GM19324 (cell line): ENCODE measurements at regions not wholly inside any gene's neighbourhood (a gene's known extent, or its start where the extent isn't known, plus 50 kb on each side); places are given as distances from the start of the nearest gene placed in this dataset.

Source experiments
- ATAC-seq: cut with Tn5 transposase; IDR thresholded peaks from one replicate; pipeline ENCODE4 v1.9.1; 2021; ENCODE audit warnings: mild to moderate bottlenecking, moderate library complexity; ENCODE audit not compliant: unreplicated experiment, low FRiP score

DNA sequence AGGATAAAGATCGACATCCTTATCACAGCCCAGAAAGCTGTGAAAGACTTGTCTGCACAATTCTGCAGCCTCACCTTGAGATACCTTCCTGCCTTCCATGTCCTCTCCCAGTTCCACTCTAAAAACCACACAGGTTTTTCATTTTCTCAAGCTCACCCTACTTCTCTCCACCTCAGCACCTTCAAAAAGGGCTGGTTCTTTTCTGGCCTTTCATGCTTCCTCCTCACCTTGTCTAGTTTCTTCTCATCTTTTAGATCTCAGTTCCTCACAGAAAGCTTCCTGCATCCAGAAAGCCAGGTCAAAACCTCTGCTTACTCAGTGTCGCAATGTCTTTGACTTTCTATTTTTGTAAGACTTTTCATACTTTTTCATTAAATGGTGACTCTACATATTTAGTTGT lies 140.2 kb upstream of the STT3B start:
- no peak for ATAC-seq

DNA sequence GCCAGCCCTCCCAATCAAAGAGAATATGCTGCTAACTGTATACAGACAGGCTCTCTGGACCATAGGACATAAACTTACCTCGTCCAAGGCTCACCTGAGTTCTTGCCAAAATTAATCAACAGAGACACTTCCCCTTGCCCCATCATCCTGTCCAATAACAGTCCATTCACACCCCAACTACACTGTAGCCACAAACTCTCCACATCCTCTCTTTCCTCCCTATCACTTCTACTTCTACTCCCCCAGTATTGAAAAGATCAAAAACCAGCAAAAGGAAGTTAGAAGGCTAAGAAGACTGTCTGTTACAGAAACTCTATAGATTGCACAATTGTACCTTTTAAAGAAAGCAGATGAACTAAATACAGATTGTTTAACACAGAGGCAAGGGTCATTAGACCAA lies 133.5 kb upstream of the STT3B start:
- ATAC-seq, result no peak

DNA sequence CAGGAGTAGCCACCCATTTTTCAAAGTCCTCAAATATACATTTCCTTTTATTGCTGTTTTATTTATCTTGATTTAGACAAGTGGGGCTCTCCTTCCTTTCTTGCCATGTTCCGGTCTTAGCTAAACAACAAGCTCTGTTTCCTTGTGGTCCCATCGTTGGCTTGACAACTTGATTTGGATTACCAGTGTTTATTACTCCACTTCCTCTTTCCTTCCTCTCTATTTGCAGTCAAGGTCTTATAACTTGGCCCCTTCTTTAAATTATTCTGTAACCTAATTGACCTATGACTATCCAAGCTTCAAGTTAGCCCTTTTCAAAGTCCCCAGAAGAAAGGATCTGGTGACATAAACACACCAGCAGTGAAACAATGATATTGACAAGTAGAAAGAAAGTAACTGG lies 130.6 kb upstream of the STT3B start:
- ATAC-seq, result no peak

- ATAC-seq, result no peak
These were observed 129.5 kb upstream of the STT3B start for GRCh38 chr3:31403197-31403596.

- no peak for ATAC-seq
These were observed 127.9 kb upstream of the STT3B start for GRCh38 chr3:31404871-31405270.

DNA sequence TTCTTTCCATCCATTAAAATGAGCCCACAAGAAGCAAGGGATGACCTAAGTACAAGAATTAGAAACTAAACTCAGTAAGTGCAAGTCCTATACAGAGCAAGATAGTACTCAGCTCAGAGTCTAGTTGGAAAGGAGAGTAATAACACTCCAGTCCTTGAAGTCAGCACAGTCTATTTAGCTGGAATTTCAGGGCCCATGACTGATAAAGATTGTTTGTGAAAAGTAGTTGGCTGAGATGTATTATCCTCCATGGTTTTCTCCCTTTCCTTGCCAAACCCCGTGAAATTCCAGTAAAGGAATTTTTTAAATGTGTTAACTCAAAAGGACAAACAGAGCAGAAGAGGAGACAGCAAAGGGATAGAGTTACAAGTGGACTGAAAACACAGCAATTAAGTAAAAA lies 127.2 kb upstream of the STT3B start:
- no peak for ATAC-seq

GRCh38 chr3:31406896-31407295 lies 125.8 kb upstream of the STT3B start:
- no peak for ATAC-seq

DNA sequence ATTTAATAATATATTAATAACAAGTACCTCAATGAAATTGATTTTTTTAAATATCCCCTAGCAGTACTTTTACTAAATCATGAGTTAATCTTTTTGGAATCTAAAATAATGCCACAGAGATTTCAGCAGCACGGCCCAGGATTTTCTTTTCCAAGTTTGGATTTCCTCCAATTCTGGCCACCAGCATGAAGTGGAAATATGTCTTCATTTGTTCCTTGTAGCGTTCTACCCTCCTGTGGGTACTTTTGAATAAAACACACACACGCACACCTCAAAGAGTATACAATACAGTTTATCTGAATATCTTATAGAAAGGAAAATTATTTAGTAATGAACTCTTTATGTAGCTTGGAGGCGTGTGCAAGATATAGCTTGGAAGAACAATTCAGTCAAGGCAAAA lies 125.1 kb upstream of the STT3B start:
- ATAC-seq, result no peak

GRCh38 chr3:31408720-31409119 lies 124.0 kb upstream of the STT3B start:
- ATAC-seq, result no peak

- ATAC-seq, result no peak
These were observed 123.3 kb upstream of the STT3B start for GRCh38 chr3:31409389-31409788.

- ATAC-seq, result no peak
These were observed 122.9 kb upstream of the STT3B start for GRCh38 chr3:31409866-31410265.

- no peak for ATAC-seq
These were observed 122.3 kb upstream of the STT3B start for GRCh38 chr3:31410411-31410810.

DNA sequence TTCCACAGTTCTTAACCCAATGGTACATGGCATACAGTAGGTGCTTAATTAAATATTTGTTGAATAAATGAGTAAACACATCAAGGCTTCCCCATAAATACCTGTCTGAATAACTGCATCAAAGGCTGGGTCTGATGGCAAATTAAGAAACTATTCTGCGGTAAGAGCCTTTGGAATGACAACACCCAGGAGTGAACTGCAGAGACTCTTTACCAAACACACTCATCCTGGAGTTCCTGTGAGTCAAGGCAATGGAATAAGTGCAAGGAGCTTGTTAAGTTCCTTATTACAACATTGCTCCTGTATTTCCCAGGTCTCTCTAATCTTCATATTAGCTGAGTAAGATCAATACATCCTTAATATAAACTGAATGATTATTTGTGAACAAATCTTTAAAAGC lies 119.9 kb upstream of the STT3B start:
- no peak for ATAC-seq

GRCh38 chr3:31413515-31413914 lies 119.2 kb upstream of the STT3B start:
- ATAC-seq, result no peak

DNA sequence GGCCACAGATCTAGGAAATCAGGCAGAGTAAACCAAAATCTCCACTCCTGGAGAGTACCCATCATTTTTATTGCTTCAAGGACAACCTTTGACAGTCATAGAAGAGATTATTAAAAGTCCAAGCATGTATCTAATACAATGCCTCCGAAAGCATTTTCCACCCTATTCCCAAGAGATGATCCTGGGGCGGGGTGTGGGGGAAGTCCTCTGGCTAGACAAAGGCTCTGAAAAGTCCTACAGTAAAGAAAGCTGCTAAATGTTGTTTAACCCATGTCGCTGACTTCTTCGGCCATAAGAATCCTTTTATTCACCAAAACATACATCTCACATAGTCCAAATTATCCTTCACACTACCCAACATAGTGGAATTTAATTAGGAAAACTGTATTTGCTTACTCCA lies 115.7 kb upstream of the STT3B start:
- ATAC-seq, result no peak

DNA sequence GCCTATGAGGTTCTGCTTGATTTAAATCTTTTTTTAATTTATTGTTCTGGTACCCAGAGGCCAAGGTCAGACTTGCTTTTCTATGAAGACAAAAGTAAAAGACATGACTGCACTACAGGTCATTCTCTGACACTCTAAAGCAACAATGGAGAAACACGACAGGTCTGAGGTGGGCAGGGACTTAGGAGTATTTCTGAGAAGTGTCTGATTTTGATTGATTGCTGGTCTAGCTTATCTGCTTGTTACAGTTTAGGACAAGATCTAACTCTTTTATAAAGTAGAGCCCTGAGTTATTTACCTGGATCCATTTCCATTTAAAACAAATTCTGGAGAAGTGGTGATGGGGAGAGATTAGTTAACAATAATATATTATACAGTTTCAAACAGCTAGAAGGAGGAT lies 115.2 kb upstream of the STT3B start:
- no peak for ATAC-seq

GRCh38 chr3:31420311-31420710 lies 112.4 kb upstream of the STT3B start:
- no peak for ATAC-seq

- ATAC-seq, result no peak
These were observed 111.2 kb upstream of the STT3B start for GRCh38 chr3:31421314-31422048.

GRCh38 chr3:31422237-31422636 lies 110.5 kb upstream of the STT3B start:
- ATAC-seq, result no peak

- ATAC-seq, result no peak
These were observed 109.2 kb upstream of the STT3B start for GRCh38 chr3:31423482-31423881.

DNA sequence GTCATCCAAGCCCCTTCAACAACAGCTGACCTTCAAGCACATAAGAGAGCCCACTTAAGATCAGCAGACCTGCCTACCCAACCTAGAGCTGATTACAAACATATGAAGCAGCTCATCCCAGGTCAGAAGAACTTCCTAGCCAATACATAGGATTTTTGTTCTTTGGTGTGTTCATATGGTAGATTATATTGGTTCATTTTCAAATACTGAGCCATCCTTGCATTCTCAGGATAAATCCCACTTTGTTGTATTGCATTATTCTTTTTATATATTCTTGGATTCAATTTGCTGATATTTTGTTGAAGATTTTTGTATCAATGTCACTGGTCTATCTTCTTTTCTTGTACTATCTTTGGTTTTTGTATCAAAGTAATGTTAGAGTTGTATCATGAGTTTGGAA lies 107.3 kb upstream of the STT3B start:
- no peak for ATAC-seq

DNA sequence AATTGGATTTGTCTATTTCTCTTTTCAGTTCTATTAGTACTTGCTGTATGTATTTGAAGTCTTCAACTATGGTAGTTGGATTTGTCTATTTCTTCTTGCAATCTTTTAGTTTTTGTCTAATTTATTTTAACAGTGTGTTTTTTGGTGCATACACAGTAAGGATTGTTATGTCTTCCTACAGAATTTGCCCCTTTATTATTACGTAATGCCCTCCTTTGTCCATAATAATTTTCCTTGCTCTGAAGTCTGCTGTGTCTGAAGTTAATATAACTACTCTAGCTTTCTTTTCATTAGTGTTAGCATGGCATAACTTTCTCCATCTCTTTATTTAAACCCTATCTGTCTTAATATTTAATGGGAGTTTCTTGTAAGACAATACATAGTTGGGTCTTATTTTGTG lies 105.1 kb upstream of the STT3B start:
- no peak for ATAC-seq

DNA sequence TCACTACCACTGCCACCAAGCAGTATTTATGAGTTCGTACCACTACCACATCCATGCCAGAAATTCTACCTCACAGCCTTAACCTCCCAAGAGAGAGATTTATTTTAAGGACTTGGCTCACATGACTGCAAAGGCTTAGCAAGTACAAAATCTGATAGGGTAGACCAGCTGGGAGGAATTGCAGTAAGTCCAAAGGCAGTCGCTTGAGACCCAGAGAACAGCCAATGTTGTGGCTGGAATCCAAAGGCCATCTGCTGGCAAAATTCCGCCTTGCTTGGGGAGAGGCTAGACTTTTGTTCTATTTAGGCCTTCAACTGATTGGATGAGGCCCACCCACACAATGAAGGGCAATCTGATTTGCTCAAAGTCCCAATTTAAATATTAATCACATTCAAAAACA lies 101.4 kb upstream of the STT3B start:
- ATAC-seq, result no peak
